SHP77 treated with DMSO at 0.1 percent for 48 hours (cell line): ENCODE measurements at regions not wholly inside any gene's neighbourhood (a gene's known extent, or its start where the extent isn't known, plus 50 kb on each side); places are given as distances from the start of the nearest gene placed in this dataset.
"Not testable (repeated sequence)": the region's sequence is repeated elsewhere in the genome, so short reads cannot be mapped to it uniquely, and the experiment has no call there.

Experiments used
- DNase-seq: peaks from one replicate; lab custom pipeline; 2025; lab: John Stamatoyannopoulos, UW

DNA sequence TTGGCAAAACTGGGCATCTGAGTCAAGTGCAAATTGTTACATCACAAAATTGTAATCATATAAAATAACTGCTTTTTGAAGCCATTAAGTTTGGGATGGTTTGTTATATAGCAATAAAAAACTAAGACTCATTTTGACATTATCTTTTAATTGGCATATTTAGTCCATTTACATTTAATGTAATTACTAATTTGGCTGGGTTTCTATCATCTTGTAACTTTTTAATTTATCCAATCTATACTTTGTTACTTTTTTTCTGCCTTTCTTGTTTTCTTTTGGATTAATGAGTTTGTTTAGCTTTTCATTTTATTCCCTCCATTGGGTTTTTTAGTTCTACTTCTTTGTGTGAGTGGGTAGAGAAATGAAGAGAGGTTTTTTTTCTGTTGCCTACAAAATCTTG is 76.3 kb downstream of the DRAM2 start:
- no peak for DNase-seq

DNA sequence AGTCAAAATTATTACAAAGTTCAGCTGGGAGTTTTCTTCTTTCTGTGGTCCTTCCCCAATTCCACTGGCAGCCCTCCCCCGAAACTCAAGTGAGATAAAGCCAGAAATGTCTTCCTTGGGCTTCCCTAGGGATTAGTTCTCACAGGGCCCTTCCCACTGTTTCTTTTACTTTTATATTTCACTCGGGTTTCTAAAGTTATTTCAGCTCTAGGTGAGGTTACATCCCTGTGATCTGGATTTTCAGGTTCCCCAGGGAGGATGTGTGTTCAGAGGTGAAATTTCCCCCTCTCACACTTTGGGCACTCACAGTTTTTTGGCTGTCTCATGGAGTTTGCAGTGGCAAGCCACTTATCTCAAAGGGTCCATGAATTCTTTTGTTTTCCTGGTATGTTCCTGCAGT is 77.3 kb downstream of the DRAM2 start:
- no peak for DNase-seq

DNA sequence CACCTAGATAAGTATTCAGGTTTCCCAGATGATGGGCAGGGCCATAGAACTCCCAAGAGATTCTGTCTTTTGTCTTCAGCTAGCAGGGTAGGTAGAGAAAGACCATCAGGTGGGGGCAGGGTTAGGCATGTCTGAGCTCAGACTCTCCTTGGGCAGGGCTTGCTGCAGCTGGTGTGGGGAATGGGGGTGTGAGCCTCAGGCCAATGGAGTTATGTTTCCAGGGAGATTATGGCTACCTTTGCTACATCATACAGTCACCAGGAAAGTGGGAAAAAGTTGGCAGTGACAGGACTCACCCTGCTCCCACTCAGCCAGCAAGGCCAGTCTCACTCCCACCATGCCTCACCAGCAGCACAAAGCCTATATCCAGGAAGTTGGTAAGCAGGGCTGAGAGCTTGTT is 77.8 kb downstream of the DRAM2 start:
- no peak for DNase-seq

DNA sequence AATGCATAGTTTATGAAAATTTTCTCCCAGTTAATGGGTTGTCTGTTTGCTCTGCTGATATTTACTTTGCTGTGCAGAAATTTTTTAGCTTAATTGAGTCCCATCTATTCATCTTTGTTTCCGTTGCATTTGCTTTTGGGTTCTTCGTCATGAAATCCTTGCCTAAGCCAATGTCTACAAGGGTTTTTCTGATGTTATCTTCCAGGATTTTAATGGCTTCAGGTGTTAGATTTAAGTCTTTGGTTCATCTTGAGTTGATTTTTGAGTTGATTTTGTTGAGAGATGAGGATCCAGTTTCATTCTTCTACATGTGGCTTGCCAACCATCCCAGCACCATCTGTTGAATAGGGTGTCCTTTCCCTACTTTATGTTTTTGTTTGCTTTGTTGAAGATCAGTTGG is 85.2 kb downstream of the DRAM2 start:
- no peak for DNase-seq

DNA sequence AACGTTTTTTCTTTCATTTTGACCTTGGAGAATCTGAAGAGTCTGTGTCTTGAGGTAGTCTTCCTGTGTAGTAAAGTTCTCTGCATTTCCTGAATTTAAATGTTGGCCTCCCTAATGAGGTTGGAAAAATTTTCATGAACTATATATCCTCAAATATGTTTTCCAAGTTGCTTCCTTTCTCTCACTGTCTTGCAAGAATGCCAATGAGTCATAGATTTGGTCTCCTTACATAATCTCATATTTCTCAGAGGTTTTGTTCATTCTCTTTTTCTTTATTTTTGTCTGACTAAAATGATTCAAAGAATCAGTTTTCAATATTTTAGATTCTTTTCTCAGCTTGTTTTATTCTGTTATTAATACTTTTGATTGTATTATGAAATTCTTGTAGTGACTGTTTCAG is 87.6 kb downstream of the DRAM2 start:
- DNase-seq = no peak

DNA sequence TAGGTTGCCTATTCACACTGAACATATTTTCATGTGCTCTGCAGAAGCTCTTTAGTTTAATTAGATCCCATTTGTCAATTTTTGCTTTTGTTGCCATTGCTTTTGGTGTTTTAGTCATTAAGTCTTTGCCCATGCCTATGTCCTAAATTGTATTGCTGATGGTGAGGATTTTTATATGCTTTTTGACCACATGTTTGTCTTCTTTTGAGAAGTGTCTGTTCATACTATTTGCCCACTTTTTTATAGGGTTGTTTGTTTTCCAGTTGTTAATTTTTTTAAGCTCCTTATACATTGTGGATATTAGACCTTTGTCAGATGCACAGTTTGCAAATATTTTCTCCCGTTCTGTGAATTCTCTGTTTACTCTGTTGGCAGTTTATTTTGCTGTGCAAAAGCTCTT is 84.5 kb upstream of the LRIF1 start:
- not testable (repeated sequence) for DNase-seq

DNA sequence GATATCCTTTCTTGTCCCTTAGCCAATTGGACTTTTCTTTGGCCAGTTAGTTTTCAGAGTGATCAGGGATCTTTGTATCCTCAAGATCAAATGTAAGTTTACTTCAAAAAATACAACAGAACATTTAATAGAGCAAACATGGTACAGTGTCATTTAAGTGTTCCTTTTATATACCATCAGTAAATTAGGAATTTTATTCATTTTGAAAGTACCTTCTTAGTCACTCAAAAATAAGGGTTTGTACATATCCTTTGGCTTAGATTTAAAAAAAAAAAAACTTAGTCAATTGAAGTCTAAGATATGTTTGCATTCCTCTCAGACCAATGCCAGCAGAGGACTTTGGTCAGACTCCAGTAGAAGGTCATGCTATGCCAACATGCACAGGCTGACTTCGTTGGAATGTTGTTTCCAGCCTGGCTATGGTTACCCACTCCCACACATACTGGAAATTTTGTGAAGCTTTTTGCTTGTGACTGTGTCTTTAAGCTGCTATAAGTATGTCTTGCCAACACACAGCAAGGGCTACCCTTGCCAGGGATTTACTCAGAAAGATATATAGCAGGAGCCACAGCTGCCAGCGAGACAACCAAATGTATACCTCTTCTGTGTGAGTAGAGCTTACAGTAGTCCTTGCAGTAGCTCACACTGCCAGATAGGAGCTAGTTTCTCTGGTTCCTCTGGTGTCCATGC is 81.5 kb upstream of the LRIF1 start:
- DNase-seq = no peak

DNA sequence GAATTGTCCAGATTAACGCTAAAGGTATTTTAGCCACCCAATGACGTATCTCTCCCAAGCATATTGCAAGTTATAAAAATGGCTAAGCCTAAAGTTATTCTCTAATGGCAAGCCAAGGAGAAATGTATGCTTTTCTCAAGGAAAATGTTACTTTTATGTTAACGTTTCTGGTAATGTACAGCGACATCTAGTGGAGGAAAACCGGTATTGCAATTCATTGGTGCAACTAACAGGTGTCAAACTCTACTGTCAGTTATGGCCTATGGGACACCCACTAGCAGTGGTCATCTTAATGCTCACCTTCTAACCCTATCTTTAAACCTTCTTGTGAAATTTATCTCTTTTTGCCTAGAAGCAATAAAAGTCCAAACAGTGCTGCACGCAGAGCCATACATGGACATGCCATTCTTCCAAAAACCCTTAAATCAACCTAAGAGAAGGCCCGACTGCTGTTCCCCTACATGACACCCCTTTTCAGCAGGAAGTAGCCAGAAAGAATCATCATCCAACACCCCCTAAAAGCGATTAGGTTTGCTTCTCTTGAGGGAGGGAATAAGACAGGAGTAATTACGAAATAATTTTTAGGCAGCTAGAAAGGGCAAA is 68.7 kb upstream of the LRIF1 start:
- DNase-seq = no peak

DNA sequence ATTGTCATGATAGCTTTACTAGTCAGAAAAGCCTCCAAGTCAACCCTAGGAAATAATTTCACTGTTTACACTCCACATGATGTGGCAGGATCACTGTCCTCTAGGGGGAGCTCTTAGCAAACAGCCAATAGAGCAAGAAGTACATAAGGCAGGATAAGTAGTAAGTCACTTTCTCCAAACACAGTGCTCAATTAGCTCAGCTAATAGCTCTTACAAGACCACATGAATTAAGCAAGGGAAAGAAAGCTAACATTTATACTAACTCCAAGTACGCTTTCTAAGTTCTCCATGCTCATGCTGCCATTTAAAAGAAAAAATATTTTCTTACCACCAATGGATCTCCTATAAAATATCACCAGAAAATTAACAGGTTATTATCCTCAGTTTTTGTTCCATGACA is 66.9 kb upstream of the LRIF1 start:
- DNase-seq = peak; percentile 38

DNA sequence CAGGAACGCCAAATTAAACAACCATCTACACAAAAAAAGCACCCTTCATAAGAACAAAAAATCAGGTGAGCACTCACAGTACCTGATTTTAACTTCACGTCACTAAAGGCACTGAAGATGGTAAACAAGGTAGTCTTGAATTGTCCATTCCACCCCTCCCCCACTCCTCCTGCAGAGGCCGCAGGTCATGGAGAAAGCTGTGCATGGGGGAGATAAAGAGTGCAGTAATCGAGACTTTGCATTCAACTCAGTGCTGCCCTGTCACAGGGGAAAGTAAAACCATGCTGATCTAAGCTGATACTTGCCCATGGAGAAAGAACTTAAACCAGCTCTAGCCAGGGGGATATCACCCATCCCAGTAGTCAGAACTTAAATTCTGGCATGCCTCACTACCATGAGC is 61.4 kb upstream of the LRIF1 start:
- DNase-seq = no peak

DNA sequence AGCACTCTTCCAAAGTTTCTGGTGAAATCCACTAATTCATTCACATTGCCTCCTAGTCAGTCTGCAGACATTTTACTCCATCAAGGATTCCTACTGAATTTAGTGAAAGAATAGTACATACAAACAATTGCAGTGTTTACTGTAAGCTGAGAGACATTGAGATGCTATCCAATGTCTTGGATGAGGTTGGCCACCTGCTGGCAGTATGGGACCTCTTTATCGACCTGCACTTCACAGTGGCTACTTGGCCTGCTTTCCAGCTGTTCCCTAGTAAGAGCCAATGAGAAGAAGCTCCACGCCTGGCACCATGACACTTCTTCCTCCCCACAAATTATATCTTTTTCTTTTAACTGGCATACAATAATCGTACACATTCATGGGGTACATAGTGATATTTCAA is 51.5 kb upstream of the LRIF1 start:
- no peak for DNase-seq
